K562 (cell line): ENCODE measurements at regions not wholly inside any gene's neighbourhood (a gene's known extent, or its start where the extent isn't known, plus 50 kb on each side); places are given as distances from the start of the nearest gene placed in this dataset.

ENCODE experiments used
- GTF2F1 ChIP-seq: IDR thresholded peaks from 2 replicates; pipeline ENCODE4 v1.6.1; 2011; ENCODE audit warnings: low read depth, low read length, improper control_type of control experiment
- ZNF644 ChIP-seq: fragments of 200-800 bp; sonication (Bioruptor generic); IDR thresholded peaks from 2 replicates; pipeline ENCODE4 v1.6.1; 2016; ENCODE audit warnings: low read depth, missing genetic modification characterization, missing compliant biosample characterization
- TF ChIP-seq, protein P1 (sequence below): conservative IDR thresholded peaks from 2 replicates; pipeline ENCODE4 v1.6.1; 2011; ENCODE audit warnings: low read depth, mild to moderate bottlenecking, low read length; ENCODE audit not compliant: control insufficient read depth
- TF ChIP-seq, protein P2 (sequence below), 2 experiments: fragments of 450-650 bp; formaldehyde crosslinking in 1 of 2; IDR thresholded peaks; 2 replicates each; pipeline versions ENCODE4 v1.4.0 to v1.6.1; 2014 to 2020; ENCODE audit warnings: mild to moderate bottlenecking in 2 of 2, borderline replicate concordance in 1 of 2, low read depth in 1 of 2

DNA sequence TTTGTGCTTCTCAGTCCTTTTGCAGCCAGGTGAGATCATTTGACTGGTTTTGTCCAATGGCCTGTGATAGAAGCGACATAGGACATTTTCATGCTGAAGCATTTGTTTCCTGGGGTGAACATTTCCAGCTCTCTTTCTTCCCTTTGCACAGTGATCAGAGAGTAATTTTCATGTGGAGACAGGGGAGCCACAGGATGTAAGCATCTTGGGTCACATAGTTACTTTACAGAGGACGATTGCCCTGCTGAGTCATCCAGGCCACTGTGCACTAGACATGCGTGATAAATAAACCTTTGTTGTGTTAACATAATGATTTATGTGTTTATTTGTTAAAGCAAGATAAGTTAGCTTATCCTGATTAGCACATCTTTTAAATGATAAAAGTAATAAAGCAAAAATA, 263.5 kb upstream of the CCDC179 start:
- TF ChIP-seq, protein P1, sequence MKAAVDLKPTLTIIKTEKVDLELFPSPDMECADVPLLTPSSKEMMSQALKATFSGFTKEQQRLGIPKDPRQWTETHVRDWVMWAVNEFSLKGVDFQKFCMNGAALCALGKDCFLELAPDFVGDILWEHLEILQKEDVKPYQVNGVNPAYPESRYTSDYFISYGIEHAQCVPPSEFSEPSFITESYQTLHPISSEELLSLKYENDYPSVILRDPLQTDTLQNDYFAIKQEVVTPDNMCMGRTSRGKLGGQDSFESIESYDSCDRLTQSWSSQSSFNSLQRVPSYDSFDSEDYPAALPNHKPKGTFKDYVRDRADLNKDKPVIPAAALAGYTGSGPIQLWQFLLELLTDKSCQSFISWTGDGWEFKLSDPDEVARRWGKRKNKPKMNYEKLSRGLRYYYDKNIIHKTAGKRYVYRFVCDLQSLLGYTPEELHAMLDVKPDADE: no peak
- TF ChIP-seq GTF2F1 (no peak), ZNF644 (tag) (no peak)
- TF ChIP-seq, protein P2, sequence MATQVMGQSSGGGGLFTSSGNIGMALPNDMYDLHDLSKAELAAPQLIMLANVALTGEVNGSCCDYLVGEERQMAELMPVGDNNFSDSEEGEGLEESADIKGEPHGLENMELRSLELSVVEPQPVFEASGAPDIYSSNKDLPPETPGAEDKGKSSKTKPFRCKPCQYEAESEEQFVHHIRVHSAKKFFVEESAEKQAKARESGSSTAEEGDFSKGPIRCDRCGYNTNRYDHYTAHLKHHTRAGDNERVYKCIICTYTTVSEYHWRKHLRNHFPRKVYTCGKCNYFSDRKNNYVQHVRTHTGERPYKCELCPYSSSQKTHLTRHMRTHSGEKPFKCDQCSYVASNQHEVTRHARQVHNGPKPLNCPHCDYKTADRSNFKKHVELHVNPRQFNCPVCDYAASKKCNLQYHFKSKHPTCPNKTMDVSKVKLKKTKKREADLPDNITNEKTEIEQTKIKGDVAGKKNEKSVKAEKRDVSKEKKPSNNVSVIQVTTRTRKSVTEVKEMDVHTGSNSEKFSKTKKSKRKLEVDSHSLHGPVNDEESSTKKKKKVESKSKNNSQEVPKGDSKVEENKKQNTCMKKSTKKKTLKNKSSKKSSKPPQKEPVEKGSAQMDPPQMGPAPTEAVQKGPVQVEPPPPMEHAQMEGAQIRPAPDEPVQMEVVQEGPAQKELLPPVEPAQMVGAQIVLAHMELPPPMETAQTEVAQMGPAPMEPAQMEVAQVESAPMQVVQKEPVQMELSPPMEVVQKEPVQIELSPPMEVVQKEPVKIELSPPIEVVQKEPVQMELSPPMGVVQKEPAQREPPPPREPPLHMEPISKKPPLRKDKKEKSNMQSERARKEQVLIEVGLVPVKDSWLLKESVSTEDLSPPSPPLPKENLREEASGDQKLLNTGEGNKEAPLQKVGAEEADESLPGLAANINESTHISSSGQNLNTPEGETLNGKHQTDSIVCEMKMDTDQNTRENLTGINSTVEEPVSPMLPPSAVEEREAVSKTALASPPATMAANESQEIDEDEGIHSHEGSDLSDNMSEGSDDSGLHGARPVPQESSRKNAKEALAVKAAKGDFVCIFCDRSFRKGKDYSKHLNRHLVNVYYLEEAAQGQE (IDR thresholded peaks at IDR 0.05; ENCODE audit: borderline replicate concordance): no peak
- TF ChIP-seq, protein P2 (CRISPR knock-in tag; IDR thresholded peaks at IDR 0.05; ENCODE audit: low read depth): no peak
